Mesodermal cell (in vitro differentiated cells): ENCODE measurements at regions not wholly inside any gene's neighbourhood (a gene's known extent, or its start where the extent isn't known, plus 50 kb on each side); places are given as distances from the start of the nearest gene placed in this dataset.

ENCODE experiments used
- H3K27ac ChIP-seq: 2 replicates; pipeline ENCODE4 v1.7.0; 2013; ENCODE audit warnings: mild to moderate bottlenecking, low read depth, low read length, moderate library complexity; ENCODE audit not compliant: severe bottlenecking
- H3K36me3 ChIP-seq: 2 replicates; pipeline ENCODE4 v1.7.1; 2013; ENCODE audit warnings: mild to moderate bottlenecking, low read length, moderate library complexity; ENCODE audit not compliant: control insufficient read depth, insufficient read depth
- H3K4me1 ChIP-seq: one replicate; pipeline ENCODE4 v1.7.1; 2013; ENCODE audit warnings: mild to moderate bottlenecking, low read length; ENCODE audit not compliant: insufficient read depth, control insufficient read depth, poor library complexity, severe bottlenecking
- H3K4me3 ChIP-seq: 2 replicates; pipeline ENCODE4 v1.7.0; 2013; ENCODE audit warnings: low read length, control low read depth, mild to moderate bottlenecking; ENCODE audit not compliant: insufficient read depth, poor library complexity, severe bottlenecking; ENCODE audit errors: extremely low read depth
- H3K9me3 ChIP-seq: 2 replicates; pipeline ENCODE4 v1.7.1; 2013; ENCODE audit warnings: mild to moderate bottlenecking, low read length, moderate library complexity; ENCODE audit not compliant: control insufficient read depth
- WGBS, 2 experiments: methylation state at CpG; one replicate each; pipeline ENCODE4 v1.1.5; 2013; ENCODE audit warnings: missing lambda C conversion rate in 2 of 2; ENCODE audit not compliant: insufficient coverage in 2 of 2; 5-methylcytosine and 5-hydroxymethylcytosine counted together

DNA sequence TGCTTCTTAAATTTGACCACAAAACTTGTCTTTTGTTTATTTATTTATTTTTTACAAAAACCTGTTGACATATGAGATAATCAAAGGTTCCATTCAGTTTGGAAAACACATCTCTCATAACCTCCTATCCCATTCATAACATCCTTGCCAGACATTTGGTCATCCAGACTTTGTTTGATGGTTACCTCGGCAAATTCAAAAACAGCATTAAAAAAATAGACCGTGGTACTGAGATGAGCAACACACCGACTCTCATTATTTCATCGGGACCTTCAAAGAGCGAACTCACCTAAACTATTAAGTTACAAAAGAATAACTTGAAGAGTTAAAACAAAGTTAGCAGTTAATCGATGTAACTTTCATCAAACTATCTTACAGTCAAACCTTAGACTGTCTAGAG is 85.8 kb upstream of the RPS6KA3 start:
- Histone ChIP-seq H3K27ac (no peak overlapping the region), H3K36me3 (no peaks in the 10 kb centered on the region), H3K4me1 (no peaks in the 10 kb centered on the region), H3K9me3 (no peaks in the 10 kb centered on the region), H3K4me3 (no peak overlapping the region)
- WGBS, 2 experiments: 88% methylated on average over 1 of the region's 6 CpGs; no CpG with 5 or more reads in 1 of the 2 experiments

DNA sequence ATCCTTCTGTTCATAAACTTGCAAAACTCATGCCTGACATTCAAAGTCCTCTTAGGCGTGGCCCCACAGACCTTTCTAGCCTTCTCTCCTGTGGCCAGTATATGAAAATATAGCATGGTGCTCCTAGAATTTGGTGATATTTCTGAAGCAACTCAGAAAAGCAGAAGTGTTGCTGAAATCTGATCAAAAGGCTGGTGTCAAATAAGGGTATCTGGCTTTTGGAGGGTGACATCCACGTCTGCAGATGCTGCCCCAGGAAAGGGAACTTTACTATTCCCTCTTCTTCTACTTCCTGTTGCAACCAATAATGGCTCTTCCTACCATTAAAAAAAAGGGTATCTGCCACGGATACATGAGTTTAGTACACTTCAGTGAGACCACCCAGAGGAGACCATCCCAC is 83.9 kb upstream of the RPS6KA3 start:
- no peak overlapping the region for H3K4me3 ChIP-seq
- no peaks in the 10 kb centered on the region for H3K9me3 ChIP-seq
- WGBS, 2 experiments: no CpG with 5 or more reads among the region's 3 CpGs
- H3K36me3 ChIP-seq: no peaks in the 10 kb centered on the region
- H3K4me1 ChIP-seq: no peaks in the 10 kb centered on the region
- H3K27ac ChIP-seq: no peak overlapping the region

DNA sequence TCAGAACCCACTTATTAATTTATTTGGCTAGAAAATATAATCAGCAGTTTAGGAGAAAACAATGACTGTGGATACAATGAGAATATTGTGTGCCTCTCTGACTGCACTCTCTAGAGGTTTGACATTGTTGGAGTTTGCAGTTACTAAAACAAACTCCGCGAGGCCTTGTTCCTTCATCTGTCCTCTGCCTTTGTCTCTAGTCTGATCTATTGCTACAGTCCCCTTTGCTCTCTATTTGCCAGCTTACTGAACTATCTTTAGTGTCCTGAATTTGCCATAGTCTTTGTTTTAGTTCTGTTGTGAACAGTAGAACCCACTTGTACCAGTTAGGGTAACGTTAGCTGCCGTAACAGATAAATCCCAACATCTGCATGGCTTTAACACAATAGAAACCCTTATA is 81.4 kb upstream of the RPS6KA3 start:
- no peaks in the 10 kb centered on the region for H3K36me3 ChIP-seq
- WGBS, 2 experiments: no CpG with 5 or more reads among the region's 4 CpGs
- H3K4me1 ChIP-seq: no peaks in the 10 kb centered on the region
- no peak overlapping the region for H3K27ac ChIP-seq
- no peak overlapping the region for H3K4me3 ChIP-seq
- no peaks in the 10 kb centered on the region for H3K9me3 ChIP-seq

DNA sequence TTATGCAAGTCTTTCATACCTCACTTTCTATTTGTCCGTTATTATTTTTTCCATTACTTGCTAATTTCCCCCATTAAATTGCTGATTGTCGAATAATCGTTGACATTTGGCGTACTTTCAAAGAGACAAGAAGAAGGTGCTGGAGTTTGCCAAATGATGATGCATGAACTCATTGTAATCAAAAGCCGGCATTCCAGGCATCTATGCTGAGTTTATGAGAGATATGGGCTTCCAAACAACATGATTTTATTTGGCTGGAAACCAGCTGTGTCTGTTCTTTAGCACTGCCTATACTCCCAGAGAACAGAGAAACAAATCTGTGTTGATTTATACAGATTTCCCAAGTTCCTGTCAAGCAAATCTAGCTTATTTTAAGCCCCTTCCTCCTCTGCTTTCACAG is 80.8 kb upstream of the RPS6KA3 start:
- no peaks in the 10 kb centered on the region for H3K9me3 ChIP-seq
- no peak overlapping the region for H3K4me3 ChIP-seq
- no peaks in the 10 kb centered on the region for H3K36me3 ChIP-seq
- no peaks in the 10 kb centered on the region for H3K4me1 ChIP-seq
- WGBS, 2 experiments: no CpG with 5 or more reads among the region's 5 CpGs
- H3K27ac ChIP-seq: no peak overlapping the region

DNA sequence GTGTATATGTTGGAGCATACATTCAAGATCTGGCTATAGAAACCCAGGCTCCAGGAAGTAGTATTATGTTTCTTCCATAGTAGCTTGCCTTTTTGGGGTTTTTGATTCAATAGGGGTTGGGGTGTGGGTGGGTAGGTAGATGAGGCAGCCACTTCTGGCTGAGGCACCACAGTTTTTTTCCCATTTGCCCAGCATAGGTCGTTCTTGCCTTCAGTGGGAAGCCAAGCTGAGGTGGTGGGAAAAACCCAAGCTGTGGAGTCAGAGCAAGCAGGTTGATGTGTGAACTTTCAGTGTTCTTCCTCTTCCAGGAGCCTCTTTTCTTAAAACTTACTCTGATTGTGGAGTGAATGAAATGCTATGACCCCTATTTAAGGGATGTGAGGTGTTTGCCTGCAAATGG is 67.0 kb upstream of the RPS6KA3 start:
- Histone ChIP-seq H3K27ac (no peak overlapping the region), H3K9me3 (no peaks in the 10 kb centered on the region), H3K36me3 (no peaks in the 10 kb centered on the region), H3K4me1 (no peaks in the 10 kb centered on the region), H3K4me3 (no peak overlapping the region)
- WGBS, 2 experiments: no CpG with 5 or more reads among the region's 1 CpG

DNA sequence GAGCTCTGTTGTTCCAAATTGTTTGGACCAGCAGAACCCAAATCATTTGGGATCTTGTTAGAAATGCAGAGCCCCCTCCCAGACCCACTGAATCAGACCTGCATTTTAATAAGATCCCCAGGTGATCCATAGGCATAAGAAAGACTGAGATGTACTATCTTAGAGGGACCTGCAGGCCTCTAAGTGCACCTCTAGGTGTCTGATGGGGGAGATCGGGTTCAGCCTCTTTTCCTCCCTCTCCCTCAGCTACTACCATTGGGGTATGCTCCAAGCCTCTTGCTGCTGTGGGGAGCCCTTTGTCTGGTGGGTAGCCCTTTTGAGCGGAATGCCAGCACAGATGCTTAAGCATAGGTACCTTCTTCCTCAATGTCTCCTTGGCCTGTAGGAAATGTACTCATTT is 63.8 kb upstream of the RPS6KA3 start:
- no CpG with 5 or more reads among the region's 2 CpGs for WGBS, 2 experiments
- Histone ChIP-seq H3K9me3 (no peaks in the 10 kb centered on the region), H3K36me3 (no peaks in the 10 kb centered on the region), H3K4me3 (no peak overlapping the region), H3K4me1 (no peaks in the 10 kb centered on the region), H3K27ac (no peak overlapping the region)

DNA sequence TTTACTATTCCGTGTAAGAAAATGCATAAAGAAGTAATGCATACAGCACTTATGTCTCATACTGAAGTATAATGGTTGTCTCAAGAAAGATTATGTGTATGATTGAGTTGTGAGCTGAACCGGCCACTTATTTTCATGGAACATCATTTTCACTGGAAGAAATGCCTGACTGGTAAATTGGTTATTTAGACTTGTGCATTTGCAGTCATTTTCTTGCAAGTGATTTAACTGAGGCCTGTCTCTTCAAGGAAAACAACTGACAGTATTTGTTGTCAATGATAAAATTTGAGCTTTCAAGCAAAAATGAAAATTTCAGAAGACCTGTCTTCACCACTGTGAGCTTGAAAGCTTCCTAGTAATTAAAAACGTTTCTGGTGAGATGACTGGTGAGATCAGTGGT is 62.7 kb upstream of the RPS6KA3 start:
- no peak overlapping the region for H3K27ac ChIP-seq
- no peaks in the 10 kb centered on the region for H3K36me3 ChIP-seq
- H3K4me1 ChIP-seq: no peaks in the 10 kb centered on the region
- H3K4me3 ChIP-seq: no peak overlapping the region
- H3K9me3 ChIP-seq: no peaks in the 10 kb centered on the region
- WGBS, 2 experiments: 100% methylated on average over 1 of the region's 3 CpGs; no CpG with 5 or more reads in 1 of the 2 experiments

DNA sequence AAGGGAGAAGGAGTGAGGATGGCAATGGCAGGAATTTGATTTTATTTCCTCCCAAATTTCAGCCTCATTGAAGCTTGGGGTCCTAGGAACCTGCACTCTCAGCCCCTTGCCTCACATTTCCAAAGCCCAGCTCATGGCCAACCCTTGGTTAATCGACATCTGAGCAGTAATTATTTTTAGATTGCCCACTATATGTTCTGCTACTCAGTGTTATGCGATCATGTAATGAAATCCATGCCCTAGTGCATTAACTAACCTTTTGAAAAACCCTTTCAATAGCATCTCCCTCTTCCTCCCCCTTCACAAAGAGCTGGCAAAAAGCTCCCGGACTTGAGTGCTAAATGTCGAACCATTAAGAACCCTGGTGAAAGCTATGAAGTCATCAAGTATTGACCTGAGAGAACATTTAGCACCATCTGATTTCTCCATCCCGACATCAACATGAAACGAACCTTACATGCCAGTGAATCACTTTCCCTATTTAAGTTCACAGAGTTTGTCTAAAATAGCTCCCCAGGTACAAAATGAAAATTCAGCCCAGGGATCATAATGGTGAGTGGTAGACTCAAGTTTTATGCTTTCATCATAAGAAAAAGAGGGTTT is 59.2 kb upstream of the RPS6KA3 start:
- Histone ChIP-seq H3K27ac (no peak overlapping the region), H3K4me1 (no peaks in the 10 kb centered on the region)

DNA sequence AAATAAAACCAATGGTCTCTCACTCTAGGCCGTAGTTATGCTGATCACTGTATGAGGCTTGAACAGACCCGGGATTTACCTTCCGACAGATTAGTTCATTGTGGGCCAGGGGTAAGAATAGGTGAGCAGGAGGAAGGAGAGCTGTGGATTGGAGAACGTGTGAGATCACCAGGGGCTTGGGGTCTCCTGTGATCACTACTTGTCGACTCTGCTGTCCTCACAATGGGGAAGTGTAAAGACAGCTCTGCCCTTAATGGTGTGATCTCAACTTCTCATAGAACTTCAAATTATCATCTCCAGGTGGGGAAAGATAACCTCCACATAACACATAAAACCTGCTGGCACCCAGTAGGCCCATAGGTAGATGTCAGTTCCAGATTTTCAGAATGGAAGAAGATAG is 56.2 kb upstream of the RPS6KA3 start:
- Histone ChIP-seq H3K27ac (no peak overlapping the region), H3K4me3 (no peak overlapping the region), H3K4me1 (no peaks in the 10 kb centered on the region), H3K9me3 (no peaks in the 10 kb centered on the region), H3K36me3 (no peaks in the 10 kb centered on the region)
- WGBS, 2 experiments: 88 to 93% methylated on average over 3 of the region's 5 CpGs

More for the DNA sequence above, 59.2 kb upstream of the RPS6KA3 start:
- Histone ChIP-seq H3K4me3 (no peak overlapping the region), H3K36me3 (no peaks in the 10 kb centered on the region), H3K9me3 (no peaks in the 10 kb centered on the region)
- WGBS, 2 experiments: 86 to 100% methylated on average over 1 to 2 of the region's 6 CpGs

DNA sequence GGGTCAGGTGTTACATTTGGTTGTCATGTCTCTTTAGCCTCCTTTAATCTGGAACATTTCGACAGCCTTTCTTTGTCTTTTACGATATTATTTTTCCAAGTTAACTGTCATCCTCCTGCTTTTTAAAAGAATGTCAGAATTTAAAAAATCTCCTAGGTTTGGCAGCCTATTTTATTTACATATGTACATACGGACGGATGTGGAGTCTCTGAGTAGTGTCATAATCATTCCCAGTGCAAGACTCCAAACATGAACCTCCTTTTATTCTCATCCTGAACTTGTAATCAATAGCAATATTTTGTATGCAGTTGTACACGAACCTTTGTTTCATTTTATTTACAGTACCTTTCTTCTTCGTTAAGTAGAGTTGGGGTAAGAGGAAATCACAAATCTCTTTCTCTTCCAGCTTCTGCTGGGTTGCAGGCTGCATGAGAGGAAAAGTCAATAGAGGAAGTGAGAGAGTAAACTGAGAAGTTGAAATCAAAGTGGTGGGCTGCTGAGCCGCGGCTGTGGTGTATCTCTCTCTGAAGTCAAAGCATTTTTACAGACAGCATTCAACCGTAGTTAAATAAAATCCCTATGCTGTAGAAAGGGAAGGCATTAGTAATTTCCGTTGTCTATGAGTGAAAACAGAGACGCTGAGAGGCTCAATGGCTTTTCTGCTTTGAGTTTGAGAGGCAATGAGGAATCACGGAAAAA is 53.9 kb upstream of the RPS6KA3 start:
- H3K4me3 ChIP-seq: no peak overlapping the region
- 100% methylated on average over 2 of the region's 12 CpGs; no CpG with 5 or more reads in 1 of the 2 experiments for WGBS, 2 experiments
- H3K9me3 ChIP-seq: no peaks in the 10 kb centered on the region

DNA sequence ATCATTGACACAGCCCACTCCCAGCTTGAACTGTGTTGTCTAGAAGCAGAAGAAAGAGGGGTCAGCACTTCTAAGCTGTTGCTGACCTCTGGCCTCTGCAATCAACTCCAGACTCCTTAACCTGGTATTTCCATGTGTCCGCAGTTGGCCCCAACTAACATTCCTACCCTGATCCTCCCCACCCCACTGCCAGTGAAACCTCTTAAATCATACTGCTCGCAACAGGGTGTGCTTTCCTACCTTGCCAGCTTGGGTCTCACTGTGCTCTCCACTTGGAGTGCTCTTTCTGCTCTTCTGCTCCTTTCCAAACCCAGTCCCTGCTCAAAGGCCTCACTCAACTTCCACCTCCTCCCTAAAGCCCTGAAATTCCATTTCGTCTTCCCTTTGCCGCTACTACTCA is 52.3 kb upstream of the RPS6KA3 start:
- H3K4me1 ChIP-seq: no peaks in the 10 kb centered on the region
- no peaks in the 10 kb centered on the region for H3K36me3 ChIP-seq
- H3K4me3 ChIP-seq: no peak overlapping the region
- no peaks in the 10 kb centered on the region for H3K9me3 ChIP-seq
- WGBS, 2 experiments: 87% methylated on average over 2 of the region's 4 CpGs; no CpG with 5 or more reads in 1 of the 2 experiments
- no peak overlapping the region for H3K27ac ChIP-seq

More for the DNA sequence above, 53.9 kb upstream of the RPS6KA3 start:
- Histone ChIP-seq H3K27ac (no peak overlapping the region), H3K4me1 (no peaks in the 10 kb centered on the region), H3K36me3 (no peaks in the 10 kb centered on the region)
